AG04450 (cell line): ENCODE measurements at regions not wholly inside any gene's neighbourhood (a gene's known extent, or its start where the extent isn't known, plus 50 kb on each side); places are given as distances from the start of the nearest gene placed in this dataset.

Experiments used
- CTCF ChIA-PET: fragments of 300-600, 350-600 bp; formaldehyde crosslinking; extraction: SDS; loops from one replicate; lab custom pipeline; 2022; ENCODE audit warnings: antibody characterized with exemption, inconsistent platforms; lab: Charles Lee
- POLR2A ChIA-PET: fragments of 350-600 bp; formaldehyde crosslinking; extraction: SDS; loops from one replicate; lab custom pipeline; 2021; ENCODE audit warnings: antibody characterized with exemption, inconsistent platforms; lab: Yijun Ruan, JAX
- DNase-seq: peaks from one replicate; pipeline ENCODE4 v3.0.0-alpha.2; 2011; ENCODE audit warnings: low read depth, low spot score
- H3K27ac ChIP-seq: one replicate; pipeline ENCODE4 v1.5.1; 2012; ENCODE audit warnings: low read depth, low read length, control low read depth
- H3K27me3 ChIP-seq: one replicate; pipeline ENCODE4 v1.6.0; 2012; ENCODE audit warnings: low read length; ENCODE audit not compliant: control insufficient read depth, insufficient read depth
- H3K4me3 ChIP-seq: 2 replicates; pipeline ENCODE4 v1.5.1; 2011; ENCODE audit warnings: mild to moderate bottlenecking, low read depth, low read length, control low read depth
- H3K9me3 ChIP-seq: 2 replicates; pipeline ENCODE4 v1.5.1; 2012; ENCODE audit warnings: low read length; ENCODE audit not compliant: control insufficient read depth, insufficient read depth
- TF ChIP-seq, protein P1 (sequence below): IDR thresholded peaks from 2 replicates; pipeline ENCODE4 v1.5.1; 2011; ENCODE audit warnings: low read depth, low read length, control low read depth, inconsistent platforms

DNA sequence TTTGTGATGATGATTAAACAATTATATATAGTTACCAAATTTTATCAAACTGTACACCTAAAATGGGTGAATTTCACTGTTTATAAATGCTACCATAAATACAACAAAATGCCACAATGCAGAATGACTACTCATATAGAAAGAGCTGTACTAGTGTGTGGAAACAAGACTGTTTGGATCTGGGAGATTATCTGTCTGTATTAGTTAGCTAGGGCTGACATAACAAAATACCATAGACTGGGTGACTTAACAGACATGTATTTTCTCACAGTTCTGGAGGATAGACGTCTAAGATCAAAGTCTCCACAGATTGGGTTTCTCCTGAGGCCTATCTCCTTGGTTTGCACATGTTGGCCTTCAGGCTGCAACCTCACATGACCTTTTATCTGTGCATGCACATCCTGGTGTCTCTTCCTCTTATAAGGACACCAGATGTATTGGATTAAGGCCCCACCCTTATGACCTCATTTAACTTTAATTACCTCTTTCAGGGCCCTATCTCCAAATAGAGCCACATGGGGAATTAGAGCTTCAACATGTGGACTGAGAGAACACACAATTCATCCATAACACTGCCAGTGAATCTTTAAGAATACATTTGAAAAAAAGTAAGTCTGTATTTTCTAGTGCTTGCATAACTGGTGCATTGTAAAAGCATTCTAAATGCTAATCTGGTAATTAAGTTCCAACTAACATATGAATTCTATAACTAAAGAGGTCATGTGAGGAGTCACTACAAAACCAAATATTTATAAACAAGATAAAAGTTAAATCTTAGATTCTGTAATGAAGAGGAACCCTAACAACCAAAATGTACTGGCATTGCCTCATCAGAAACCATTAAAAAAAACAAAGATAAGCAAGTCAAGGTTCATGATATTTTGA lies 699.6 kb downstream of the NYAP2 start:
- ChIA-PET POLR2A (no interaction called here), CTCF (no interaction called here)
- no peak overlapping the region for H3K4me3 ChIP-seq
- no peak overlapping the region for H3K27ac ChIP-seq
- no peaks in the 10 kb centered on the region for H3K9me3 ChIP-seq
- TF ChIP-seq, protein P1, sequence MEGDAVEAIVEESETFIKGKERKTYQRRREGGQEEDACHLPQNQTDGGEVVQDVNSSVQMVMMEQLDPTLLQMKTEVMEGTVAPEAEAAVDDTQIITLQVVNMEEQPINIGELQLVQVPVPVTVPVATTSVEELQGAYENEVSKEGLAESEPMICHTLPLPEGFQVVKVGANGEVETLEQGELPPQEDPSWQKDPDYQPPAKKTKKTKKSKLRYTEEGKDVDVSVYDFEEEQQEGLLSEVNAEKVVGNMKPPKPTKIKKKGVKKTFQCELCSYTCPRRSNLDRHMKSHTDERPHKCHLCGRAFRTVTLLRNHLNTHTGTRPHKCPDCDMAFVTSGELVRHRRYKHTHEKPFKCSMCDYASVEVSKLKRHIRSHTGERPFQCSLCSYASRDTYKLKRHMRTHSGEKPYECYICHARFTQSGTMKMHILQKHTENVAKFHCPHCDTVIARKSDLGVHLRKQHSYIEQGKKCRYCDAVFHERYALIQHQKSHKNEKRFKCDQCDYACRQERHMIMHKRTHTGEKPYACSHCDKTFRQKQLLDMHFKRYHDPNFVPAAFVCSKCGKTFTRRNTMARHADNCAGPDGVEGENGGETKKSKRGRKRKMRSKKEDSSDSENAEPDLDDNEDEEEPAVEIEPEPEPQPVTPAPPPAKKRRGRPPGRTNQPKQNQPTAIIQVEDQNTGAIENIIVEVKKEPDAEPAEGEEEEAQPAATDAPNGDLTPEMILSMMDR, result no peak
- no peak for DNase-seq
- no peaks in the 10 kb centered on the region for H3K27me3 ChIP-seq

DNA sequence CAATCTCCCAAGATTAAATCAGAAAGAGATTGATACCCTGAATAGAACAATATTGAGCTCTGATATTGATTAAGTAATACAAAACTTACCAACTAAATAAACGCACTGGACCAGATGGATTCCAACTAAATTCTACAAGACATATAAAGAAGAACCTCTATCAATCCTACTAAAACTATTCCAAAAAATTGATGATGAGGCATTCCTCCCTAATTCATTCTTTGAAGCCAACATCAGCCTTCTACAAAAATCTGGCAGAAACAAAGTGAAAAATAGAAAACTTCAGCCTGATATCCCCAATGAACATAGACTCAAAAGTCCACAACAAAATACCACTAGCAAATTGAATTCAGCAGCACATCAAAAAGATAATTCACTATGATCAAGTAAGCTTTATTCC lies 695.5 kb downstream of the NYAP2 start:
- TF ChIP-seq, protein P1, result no peak

DNA sequence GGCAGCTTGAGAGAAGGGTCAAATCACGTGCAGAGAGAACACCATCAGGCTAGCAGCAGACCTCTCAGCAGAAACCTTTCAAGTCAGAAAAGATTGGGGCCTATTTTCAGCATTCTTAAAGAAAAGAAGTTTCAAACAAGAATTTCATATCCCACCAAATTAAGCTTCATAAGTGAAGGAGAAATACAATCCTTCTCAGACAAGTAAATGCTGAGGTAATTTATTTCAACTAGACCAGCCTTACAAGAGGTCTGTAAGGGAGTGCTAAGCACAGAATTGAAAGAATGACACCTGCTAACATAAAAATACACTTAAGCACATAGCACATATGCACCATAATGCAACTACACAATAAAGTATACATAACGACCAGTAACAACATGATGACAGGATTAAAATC lies 693.9 kb downstream of the NYAP2 start:
- no peak overlapping the region for H3K27ac ChIP-seq
- POLR2A ChIA-PET, result no interaction called here
- H3K27me3 ChIP-seq, result no peaks in the 10 kb centered on the region
- H3K9me3 ChIP-seq, result peaks cover 1% of the 10 kb centered on the region; the same call in 1 of the 2 replicates
- no peak for DNase-seq
- CTCF ChIA-PET, result no interaction called here
- TF ChIP-seq, protein P1, result no peak
- no peak overlapping the region for H3K4me3 ChIP-seq

More for the DNA sequence above, 695.5 kb downstream of the NYAP2 start:
- CTCF ChIA-PET, result no interaction called here
- no peak overlapping the region for H3K27ac ChIP-seq
- H3K4me3 ChIP-seq, result no peak overlapping the region
- no peak for DNase-seq
- H3K9me3 ChIP-seq, result no peaks in the 10 kb centered on the region
- no peaks in the 10 kb centered on the region for H3K27me3 ChIP-seq
- POLR2A ChIA-PET, result no interaction called here

DNA sequence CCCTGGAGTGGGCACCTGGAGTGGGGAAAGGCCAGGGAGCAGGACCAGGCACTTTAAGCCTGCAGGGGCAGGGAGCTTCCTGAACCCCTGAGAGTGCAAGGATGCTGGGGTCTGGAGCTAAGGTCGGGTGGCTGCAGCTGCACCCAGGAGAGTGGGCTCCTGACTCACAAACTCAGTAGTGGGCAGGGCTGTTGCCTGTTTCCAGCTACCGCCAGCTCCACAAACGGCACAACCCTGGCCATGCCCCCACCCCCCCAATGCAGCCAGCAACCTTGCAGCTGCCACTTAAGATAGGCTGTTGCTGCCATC lies 688.8 kb downstream of the NYAP2 start:
- no peak for DNase-seq
- no peaks in the 10 kb centered on the region for H3K27me3 ChIP-seq
- no peak overlapping the region for H3K27ac ChIP-seq
- CTCF ChIA-PET, result no interaction called here
- H3K9me3 ChIP-seq, result peaks cover 12% of the 10 kb centered on the region
- TF ChIP-seq, protein P1, result no peak
- H3K4me3 ChIP-seq, result no peak overlapping the region
- POLR2A ChIA-PET, result no interaction called here

DNA sequence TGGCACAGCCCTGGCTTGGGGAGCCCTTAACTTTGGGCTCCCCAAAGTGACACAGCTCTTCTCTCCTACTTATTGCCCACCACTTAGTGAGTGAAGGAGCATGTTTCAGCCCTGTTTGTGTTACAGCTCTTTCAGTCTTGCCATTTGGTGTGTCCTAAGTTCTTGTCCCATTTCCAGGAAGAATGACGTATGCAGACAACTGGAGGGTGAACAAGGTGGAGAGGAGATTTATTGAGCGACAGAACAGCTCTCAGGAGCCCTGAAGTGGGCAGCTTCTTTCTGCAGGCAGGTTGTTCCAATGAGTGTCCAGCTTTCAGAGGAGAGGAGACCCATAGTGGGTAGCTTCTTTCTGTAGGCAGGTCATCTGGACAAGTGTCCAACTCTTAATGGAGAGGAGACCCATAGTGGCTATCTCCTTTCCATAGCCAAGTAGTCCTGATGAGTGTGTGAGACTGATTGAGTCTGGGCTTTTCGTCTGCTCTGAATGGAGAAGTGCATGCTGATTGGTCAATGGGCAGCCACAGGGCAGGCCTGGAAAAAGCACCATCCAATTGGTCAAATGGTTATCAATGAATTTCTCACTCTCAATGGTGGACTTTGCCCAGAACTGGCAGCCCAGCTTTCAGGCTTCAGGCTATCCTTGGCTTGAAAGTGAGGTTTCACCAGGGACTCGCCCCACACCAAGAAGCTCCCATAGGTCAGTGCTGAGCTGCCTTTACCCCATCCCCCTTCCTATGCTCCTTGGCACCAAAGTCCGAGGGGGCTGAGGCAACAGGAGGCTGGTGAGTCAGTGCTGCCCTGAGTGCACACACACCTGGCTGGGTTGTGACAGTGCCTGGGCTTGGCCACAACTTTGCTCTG lies 688.2 kb downstream of the NYAP2 start:
- ChIA-PET POLR2A (no interaction called here), CTCF (no interaction called here)
- Histone ChIP-seq H3K27ac (no peak overlapping the region), H3K4me3 (no peak overlapping the region), H3K27me3 (no peaks in the 10 kb centered on the region), H3K9me3 (peaks cover 12% of the 10 kb centered on the region)
- no peak for DNase-seq
- TF ChIP-seq, protein P1, result no peak
